HEK293 (cell line): ENCODE measurements at regions not wholly inside any gene's neighbourhood (a gene's known extent, or its start where the extent isn't known, plus 50 kb on each side); places are given as distances from the start of the nearest gene placed in this dataset.

ENCODE experiments used
- KLF16 ChIP-seq: fragments of 450-650 bp; formaldehyde crosslinking; IDR thresholded peaks from 2 replicates; pipeline ENCODE4 v1.5.1; 2017; ENCODE audit warnings: missing biosample characterization, missing genetic modification characterization
- KLF8 ChIP-seq: fragments of 450-650 bp; formaldehyde crosslinking; IDR thresholded peaks from 2 replicates; pipeline ENCODE4 v1.5.1; 2016; ENCODE audit warnings: missing biosample characterization, missing genetic modification characterization
- ZFP41 ChIP-seq: fragments of 450-650 bp; formaldehyde crosslinking; IDR thresholded peaks from 2 replicates; pipeline ENCODE4 v1.5.1; 2016; ENCODE audit warnings: missing biosample characterization, missing genetic modification characterization, borderline replicate concordance
- ZNF621 ChIP-seq: fragments of 450-650 bp; formaldehyde crosslinking; IDR thresholded peaks from 2 replicates; pipeline ENCODE4 v1.5.1; 2017; ENCODE audit warnings: missing biosample characterization, missing genetic modification characterization
- ZNF777 ChIP-seq: fragments of 450-650 bp; formaldehyde crosslinking; IDR thresholded peaks from 2 replicates; pipeline ENCODE4 v1.5.1; 2017; ENCODE audit warnings: missing biosample characterization, missing genetic modification characterization, borderline replicate concordance
- ZXDB ChIP-seq: fragments of 450-650 bp; formaldehyde crosslinking; IDR thresholded peaks from 2 replicates; pipeline ENCODE4 v1.5.1; 2016; ENCODE audit warnings: missing biosample characterization, missing genetic modification characterization
- TF ChIP-seq, protein P1 (sequence below): fragments of 450-650 bp; formaldehyde crosslinking; IDR thresholded peaks from 2 replicates; pipeline ENCODE4 v1.5.1; 2016; ENCODE audit warnings: missing biosample characterization, missing genetic modification characterization
- TF ChIP-seq, protein P2 (sequence below): fragments of 450-650 bp; formaldehyde crosslinking; IDR thresholded peaks from 2 replicates; pipeline ENCODE4 v1.5.1; 2016; ENCODE audit warnings: missing biosample characterization, missing genetic modification characterization
- TF ChIP-seq, protein P3 (sequence below): fragments of 450-650 bp; formaldehyde crosslinking; IDR thresholded peaks from 2 replicates; pipeline ENCODE4 v1.5.1; 2016; ENCODE audit warnings: missing biosample characterization, missing genetic modification characterization

GRCh38 chr10:128792426-128793140, 666.4 kb upstream of the MKI67 start:
- TF ChIP-seq ZFP41 (tag by site-specific recombination) (no peak), ZXDB (tag by site-specific recombination) (no peak), KLF16 (tag by site-specific recombination) (no peak), KLF8 (tag by site-specific recombination) (no peak), ZNF621 (tag by site-specific recombination) (no peak), ZNF777 (no peak)
- TF ChIP-seq, protein P1, sequence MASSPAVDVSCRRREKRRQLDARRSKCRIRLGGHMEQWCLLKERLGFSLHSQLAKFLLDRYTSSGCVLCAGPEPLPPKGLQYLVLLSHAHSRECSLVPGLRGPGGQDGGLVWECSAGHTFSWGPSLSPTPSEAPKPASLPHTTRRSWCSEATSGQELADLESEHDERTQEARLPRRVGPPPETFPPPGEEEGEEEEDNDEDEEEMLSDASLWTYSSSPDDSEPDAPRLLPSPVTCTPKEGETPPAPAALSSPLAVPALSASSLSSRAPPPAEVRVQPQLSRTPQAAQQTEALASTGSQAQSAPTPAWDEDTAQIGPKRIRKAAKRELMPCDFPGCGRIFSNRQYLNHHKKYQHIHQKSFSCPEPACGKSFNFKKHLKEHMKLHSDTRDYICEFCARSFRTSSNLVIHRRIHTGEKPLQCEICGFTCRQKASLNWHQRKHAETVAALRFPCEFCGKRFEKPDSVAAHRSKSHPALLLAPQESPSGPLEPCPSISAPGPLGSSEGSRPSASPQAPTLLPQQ, result no peak
- TF ChIP-seq, protein P2, sequence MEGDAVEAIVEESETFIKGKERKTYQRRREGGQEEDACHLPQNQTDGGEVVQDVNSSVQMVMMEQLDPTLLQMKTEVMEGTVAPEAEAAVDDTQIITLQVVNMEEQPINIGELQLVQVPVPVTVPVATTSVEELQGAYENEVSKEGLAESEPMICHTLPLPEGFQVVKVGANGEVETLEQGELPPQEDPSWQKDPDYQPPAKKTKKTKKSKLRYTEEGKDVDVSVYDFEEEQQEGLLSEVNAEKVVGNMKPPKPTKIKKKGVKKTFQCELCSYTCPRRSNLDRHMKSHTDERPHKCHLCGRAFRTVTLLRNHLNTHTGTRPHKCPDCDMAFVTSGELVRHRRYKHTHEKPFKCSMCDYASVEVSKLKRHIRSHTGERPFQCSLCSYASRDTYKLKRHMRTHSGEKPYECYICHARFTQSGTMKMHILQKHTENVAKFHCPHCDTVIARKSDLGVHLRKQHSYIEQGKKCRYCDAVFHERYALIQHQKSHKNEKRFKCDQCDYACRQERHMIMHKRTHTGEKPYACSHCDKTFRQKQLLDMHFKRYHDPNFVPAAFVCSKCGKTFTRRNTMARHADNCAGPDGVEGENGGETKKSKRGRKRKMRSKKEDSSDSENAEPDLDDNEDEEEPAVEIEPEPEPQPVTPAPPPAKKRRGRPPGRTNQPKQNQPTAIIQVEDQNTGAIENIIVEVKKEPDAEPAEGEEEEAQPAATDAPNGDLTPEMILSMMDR (tag by site-specific recombination), result no peak
- TF ChIP-seq, protein P3, sequence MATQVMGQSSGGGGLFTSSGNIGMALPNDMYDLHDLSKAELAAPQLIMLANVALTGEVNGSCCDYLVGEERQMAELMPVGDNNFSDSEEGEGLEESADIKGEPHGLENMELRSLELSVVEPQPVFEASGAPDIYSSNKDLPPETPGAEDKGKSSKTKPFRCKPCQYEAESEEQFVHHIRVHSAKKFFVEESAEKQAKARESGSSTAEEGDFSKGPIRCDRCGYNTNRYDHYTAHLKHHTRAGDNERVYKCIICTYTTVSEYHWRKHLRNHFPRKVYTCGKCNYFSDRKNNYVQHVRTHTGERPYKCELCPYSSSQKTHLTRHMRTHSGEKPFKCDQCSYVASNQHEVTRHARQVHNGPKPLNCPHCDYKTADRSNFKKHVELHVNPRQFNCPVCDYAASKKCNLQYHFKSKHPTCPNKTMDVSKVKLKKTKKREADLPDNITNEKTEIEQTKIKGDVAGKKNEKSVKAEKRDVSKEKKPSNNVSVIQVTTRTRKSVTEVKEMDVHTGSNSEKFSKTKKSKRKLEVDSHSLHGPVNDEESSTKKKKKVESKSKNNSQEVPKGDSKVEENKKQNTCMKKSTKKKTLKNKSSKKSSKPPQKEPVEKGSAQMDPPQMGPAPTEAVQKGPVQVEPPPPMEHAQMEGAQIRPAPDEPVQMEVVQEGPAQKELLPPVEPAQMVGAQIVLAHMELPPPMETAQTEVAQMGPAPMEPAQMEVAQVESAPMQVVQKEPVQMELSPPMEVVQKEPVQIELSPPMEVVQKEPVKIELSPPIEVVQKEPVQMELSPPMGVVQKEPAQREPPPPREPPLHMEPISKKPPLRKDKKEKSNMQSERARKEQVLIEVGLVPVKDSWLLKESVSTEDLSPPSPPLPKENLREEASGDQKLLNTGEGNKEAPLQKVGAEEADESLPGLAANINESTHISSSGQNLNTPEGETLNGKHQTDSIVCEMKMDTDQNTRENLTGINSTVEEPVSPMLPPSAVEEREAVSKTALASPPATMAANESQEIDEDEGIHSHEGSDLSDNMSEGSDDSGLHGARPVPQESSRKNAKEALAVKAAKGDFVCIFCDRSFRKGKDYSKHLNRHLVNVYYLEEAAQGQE (tag by site-specific recombination), result no peak
